ENCODE measurements at regions not wholly inside any gene's neighbourhood (a gene's known extent, or its start where the extent isn't known, plus 50 kb on each side); places are given as distances from the start of the nearest gene placed in this dataset.

- TF ChIP-seq RFX5 (IDR thresholded peaks at IDR 0.05) = no peak
- TF ChIP-seq, protein P1, sequence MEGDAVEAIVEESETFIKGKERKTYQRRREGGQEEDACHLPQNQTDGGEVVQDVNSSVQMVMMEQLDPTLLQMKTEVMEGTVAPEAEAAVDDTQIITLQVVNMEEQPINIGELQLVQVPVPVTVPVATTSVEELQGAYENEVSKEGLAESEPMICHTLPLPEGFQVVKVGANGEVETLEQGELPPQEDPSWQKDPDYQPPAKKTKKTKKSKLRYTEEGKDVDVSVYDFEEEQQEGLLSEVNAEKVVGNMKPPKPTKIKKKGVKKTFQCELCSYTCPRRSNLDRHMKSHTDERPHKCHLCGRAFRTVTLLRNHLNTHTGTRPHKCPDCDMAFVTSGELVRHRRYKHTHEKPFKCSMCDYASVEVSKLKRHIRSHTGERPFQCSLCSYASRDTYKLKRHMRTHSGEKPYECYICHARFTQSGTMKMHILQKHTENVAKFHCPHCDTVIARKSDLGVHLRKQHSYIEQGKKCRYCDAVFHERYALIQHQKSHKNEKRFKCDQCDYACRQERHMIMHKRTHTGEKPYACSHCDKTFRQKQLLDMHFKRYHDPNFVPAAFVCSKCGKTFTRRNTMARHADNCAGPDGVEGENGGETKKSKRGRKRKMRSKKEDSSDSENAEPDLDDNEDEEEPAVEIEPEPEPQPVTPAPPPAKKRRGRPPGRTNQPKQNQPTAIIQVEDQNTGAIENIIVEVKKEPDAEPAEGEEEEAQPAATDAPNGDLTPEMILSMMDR (IDR thresholded peaks at IDR 0.05) = no peak
- no peak for TF ChIP-seq CBX2 (IDR thresholded peaks at IDR 0.05; ENCODE audit: borderline replicate concordance, low read depth)
- TF ChIP-seq MAX (IDR thresholded peaks at IDR 0.05) = no peak
- no peak for TF ChIP-seq POLR2A (IDR thresholded peaks at IDR 0.05; ENCODE audit: low read length)
- no peak for TF ChIP-seq BHLHE40 (IDR thresholded peaks at IDR 0.05; ENCODE audit: low read depth, low read length)
- TF ChIP-seq, protein P2, sequence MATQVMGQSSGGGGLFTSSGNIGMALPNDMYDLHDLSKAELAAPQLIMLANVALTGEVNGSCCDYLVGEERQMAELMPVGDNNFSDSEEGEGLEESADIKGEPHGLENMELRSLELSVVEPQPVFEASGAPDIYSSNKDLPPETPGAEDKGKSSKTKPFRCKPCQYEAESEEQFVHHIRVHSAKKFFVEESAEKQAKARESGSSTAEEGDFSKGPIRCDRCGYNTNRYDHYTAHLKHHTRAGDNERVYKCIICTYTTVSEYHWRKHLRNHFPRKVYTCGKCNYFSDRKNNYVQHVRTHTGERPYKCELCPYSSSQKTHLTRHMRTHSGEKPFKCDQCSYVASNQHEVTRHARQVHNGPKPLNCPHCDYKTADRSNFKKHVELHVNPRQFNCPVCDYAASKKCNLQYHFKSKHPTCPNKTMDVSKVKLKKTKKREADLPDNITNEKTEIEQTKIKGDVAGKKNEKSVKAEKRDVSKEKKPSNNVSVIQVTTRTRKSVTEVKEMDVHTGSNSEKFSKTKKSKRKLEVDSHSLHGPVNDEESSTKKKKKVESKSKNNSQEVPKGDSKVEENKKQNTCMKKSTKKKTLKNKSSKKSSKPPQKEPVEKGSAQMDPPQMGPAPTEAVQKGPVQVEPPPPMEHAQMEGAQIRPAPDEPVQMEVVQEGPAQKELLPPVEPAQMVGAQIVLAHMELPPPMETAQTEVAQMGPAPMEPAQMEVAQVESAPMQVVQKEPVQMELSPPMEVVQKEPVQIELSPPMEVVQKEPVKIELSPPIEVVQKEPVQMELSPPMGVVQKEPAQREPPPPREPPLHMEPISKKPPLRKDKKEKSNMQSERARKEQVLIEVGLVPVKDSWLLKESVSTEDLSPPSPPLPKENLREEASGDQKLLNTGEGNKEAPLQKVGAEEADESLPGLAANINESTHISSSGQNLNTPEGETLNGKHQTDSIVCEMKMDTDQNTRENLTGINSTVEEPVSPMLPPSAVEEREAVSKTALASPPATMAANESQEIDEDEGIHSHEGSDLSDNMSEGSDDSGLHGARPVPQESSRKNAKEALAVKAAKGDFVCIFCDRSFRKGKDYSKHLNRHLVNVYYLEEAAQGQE (IDR thresholded peaks at IDR 0.05) = no peak
- no peak for TF ChIP-seq EP300 (IDR thresholded peaks at IDR 0.05)
- TF ChIP-seq RAD21 (conservative IDR thresholded peaks at IDR 0.05 in 1 of 2, IDR thresholded peaks at IDR 0.05 in 1 of 2) = no peak
- TF ChIP-seq PHF8 (IDR thresholded peaks at IDR 0.05; ENCODE audit: borderline replicate concordance, low read depth) = no peak
These were observed 255.8 kb upstream of the HNRNPA3 start for GRCh38 chr2:176956791-176957190.

Measured in A549 (cell line).